Caco-2 (cell line): ENCODE measurements at regions not wholly inside any gene's neighbourhood (a gene's known extent, or its start where the extent isn't known, plus 50 kb on each side); places are given as distances from the start of the nearest gene placed in this dataset.

Experiments used
- BruUV-seq: library from RNA; stranded (reverse); fragments of 400-500 nt; replicated peaks from 2 replicates; lab custom pipeline; 2021; lab: Mats Ljungman, UMichigan
- CTCF ChIA-PET: fragments of 300-600 bp; sonication (Branson Sonifier 250); formaldehyde crosslinking; loops from one replicate; lab custom pipeline; 2022; ENCODE audit warnings: antibody characterized with exemption; lab: Charles Lee
- POLR2A ChIA-PET: fragments of 300-600 bp; sonication (Branson Sonifier 250); formaldehyde crosslinking; loops from one replicate; lab custom pipeline; 2022; ENCODE audit warnings: antibody characterized with exemption; lab: Charles Lee
- DNase-seq, 2 experiments: peaks; one replicate each; pipeline versions ENCODE4 v3.0.0 to v3.0.0-alpha.2; 2020 to 2022
- H3K27me3 ChIP-seq: replicated peaks from 2 replicates; pipeline ENCODE4 v1.6.0; 2011; ENCODE audit warnings: low read length; ENCODE audit not compliant: control insufficient read depth, insufficient read depth
- H3K36me3 ChIP-seq: 2 replicates; pipeline ENCODE4 v1.5.1; 2011; ENCODE audit warnings: low read length; ENCODE audit not compliant: control insufficient read depth, insufficient read depth
- H3K4me1 ChIP-seq: fragments of 250-450 bp; sonication (Bioruptor Pico); 2 replicates; pipeline ENCODE4 v1.5.1; 2020; ENCODE audit warnings: mild to moderate bottlenecking
- H3K4me3 ChIP-seq: 2 replicates; pipeline ENCODE4 v1.5.1; 2011; ENCODE audit warnings: low read depth, mild to moderate bottlenecking, control low read depth, low read length
- H3K9me3 ChIP-seq: fragments of 250-450 bp; sonication (Bioruptor Pico); 2 replicates; pipeline ENCODE4 v1.5.1; 2020; ENCODE audit warnings: mild to moderate bottlenecking, moderate library complexity
- H3K27ac Mint-ChIP-seq: one replicate; pipeline ENCODE4 v1.8.0; 2022; ENCODE audit warnings: mixed read lengths; ENCODE audit not compliant: unreplicated experiment
- H3K27me3 Mint-ChIP-seq: one replicate; pipeline ENCODE4 v1.8.0; 2022; ENCODE audit warnings: mixed read lengths; ENCODE audit not compliant: insufficient read depth, unreplicated experiment
- H3K36me3 Mint-ChIP-seq: one replicate; pipeline ENCODE4 v1.8.0; 2022; ENCODE audit warnings: mild to moderate bottlenecking, mixed read lengths; ENCODE audit not compliant: insufficient read depth, unreplicated experiment
- H3K4me1 Mint-ChIP-seq: one replicate; pipeline ENCODE4 v1.8.0; 2022; ENCODE audit warnings: low read depth, mixed read lengths; ENCODE audit not compliant: unreplicated experiment
- H3K4me3 Mint-ChIP-seq: one replicate; pipeline ENCODE4 v1.8.0; 2022; ENCODE audit warnings: mild to moderate bottlenecking, moderate library complexity, mixed read lengths; ENCODE audit not compliant: unreplicated experiment
- H3K9me3 Mint-ChIP-seq: one replicate; pipeline ENCODE4 v1.8.0; 2022; ENCODE audit warnings: mixed read lengths; ENCODE audit not compliant: unreplicated experiment
- intact Hi-C: fragments of 100-400 bp; cut with micrococcal nuclease; formaldehyde crosslinking; loops from one replicate; pipeline ENCODE4 v1.10.0; 2022; ENCODE audit not compliant: unreplicated experiment
- TF ChIP-seq, protein P1 (sequence below), 2 experiments: fragments of 200-600 bp in 1 of 2; IDR thresholded peaks; 1 replicate in 1 of 2; 2 replicates in 1 of 2; pipeline versions ENCODE4 v1.5.1 to v1.8.0; 2011 to 2022; ENCODE audit warnings: antibody characterized with exemption in 1 of 2, control low read depth in 1 of 2, inconsistent platforms in 1 of 2, low read depth in 1 of 2, low read length in 1 of 2, mild to moderate bottlenecking in 1 of 2, moderate library complexity in 1 of 2; ENCODE audit not compliant: insufficient read depth in 1 of 2, severe bottlenecking in 1 of 2, unreplicated experiment in 1 of 2

DNA sequence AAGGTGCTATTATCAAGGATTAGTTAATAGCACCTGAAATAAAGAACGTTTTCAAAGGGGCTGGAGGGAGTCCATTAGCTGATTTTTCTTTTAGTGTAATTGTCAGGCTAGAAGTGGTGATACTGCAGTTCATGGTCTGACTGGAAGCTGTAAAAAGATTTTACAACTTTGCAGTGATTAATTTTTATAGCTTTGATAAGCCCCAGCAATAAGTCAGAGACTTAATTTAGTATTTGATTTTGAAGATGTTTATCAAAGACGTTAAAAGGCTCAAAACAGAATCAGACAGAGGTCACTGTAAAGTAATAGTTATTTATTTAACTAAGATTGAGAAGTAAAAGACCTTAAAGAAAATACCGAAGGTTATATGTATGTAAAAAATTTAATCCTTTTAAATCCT lies 165.5 kb upstream of the FMN2 start:
- TF ChIP-seq, protein P1, sequence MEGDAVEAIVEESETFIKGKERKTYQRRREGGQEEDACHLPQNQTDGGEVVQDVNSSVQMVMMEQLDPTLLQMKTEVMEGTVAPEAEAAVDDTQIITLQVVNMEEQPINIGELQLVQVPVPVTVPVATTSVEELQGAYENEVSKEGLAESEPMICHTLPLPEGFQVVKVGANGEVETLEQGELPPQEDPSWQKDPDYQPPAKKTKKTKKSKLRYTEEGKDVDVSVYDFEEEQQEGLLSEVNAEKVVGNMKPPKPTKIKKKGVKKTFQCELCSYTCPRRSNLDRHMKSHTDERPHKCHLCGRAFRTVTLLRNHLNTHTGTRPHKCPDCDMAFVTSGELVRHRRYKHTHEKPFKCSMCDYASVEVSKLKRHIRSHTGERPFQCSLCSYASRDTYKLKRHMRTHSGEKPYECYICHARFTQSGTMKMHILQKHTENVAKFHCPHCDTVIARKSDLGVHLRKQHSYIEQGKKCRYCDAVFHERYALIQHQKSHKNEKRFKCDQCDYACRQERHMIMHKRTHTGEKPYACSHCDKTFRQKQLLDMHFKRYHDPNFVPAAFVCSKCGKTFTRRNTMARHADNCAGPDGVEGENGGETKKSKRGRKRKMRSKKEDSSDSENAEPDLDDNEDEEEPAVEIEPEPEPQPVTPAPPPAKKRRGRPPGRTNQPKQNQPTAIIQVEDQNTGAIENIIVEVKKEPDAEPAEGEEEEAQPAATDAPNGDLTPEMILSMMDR (IDR thresholded peaks at IDR 0.05; ENCODE audit: insufficient read depth in 1 of 2, low read depth in 1 of 2, low read length in 1 of 2, severe bottlenecking in 1 of 2, unreplicated experiment in 1 of 2) = no peak
- no peak for DNase-seq
- Mint-ChIP-seq H3K36me3 (no peaks in the 10 kb centered on the region), H3K4me3 (no peak overlapping the region), H3K27me3 (no peaks in the 10 kb centered on the region), H3K9me3 (no peaks in the 10 kb centered on the region), H3K4me1 (no peaks in the 10 kb centered on the region), H3K27ac (no peak overlapping the region)
- POLR2A ChIA-PET = no interaction called here
- H3K27me3 ChIP-seq = no peaks in the 10 kb centered on the region
- no peaks in the 10 kb centered on the region for H3K4me1 ChIP-seq
- no peak overlapping the region for H3K4me3 ChIP-seq
- no peaks in the 10 kb centered on the region; the same call in 1 of the 2 replicates for H3K9me3 ChIP-seq
- no peaks in the 10 kb centered on the region for H3K36me3 ChIP-seq
- CTCF ChIA-PET = no interaction called here
- no TSS peak for BruUV-seq
- intact Hi-C loops = no loop called here

DNA sequence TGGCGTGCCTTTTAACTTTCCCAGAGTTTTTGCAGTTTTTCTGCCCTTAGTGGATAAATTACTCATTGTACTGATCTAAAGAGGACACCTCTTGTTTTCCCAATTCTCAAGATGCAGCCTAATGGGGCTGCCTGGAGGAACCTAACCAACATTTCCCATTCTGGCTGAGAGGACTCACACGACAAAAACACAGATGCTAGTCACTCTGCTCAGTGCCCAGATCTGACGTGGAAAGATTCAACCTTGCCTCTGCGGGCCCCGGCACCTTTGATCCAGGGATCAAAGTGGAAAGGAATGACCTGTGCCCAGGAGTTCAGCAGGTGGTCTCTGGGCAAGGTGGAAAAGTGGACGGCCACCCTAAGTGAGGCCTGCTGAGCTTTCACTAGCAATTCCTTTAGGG lies 162.4 kb upstream of the FMN2 start:
- POLR2A ChIA-PET = no interaction called here
- H3K36me3 Mint-ChIP-seq = no peaks in the 10 kb centered on the region

DNA sequence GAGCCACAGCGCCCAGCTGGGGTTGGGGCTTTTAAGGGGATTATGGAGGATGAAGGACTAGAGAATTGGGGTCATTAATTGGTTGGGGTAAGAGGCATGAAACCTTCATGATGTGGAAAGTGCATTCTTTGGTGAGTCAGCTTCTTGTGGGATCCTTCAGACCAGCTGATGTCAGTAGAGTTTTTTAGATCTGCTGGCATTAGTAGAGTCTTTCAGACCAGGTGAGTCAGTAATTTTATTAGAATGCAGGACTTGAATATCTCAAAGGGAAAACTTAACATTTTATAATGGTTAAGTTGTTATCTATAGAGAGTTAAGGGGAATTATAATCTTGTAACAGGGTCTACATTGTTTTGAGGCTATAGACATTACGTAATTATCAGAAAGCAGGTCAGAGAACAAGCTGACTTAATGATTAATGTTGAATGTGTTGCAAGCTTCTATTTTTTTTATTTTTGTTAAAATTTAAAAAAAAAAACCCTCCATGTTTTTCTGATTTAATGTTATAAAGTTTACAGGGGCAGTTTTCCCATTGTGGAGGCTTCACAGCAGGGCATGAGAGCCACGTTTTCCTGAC lies 160.9 kb upstream of the FMN2 start:
- intact Hi-C loops = no loop called here
- H3K4me1 Mint-ChIP-seq = no peaks in the 10 kb centered on the region
- H3K27ac Mint-ChIP-seq = no peak overlapping the region
- no peaks in the 10 kb centered on the region for H3K9me3 Mint-ChIP-seq
- no peaks in the 10 kb centered on the region for H3K36me3 Mint-ChIP-seq
- no peak for DNase-seq
- Histone ChIP-seq H3K27me3 (no peaks in the 10 kb centered on the region), H3K4me3 (no peak overlapping the region), H3K36me3 (no peaks in the 10 kb centered on the region), H3K4me1 (no peaks in the 10 kb centered on the region), H3K9me3 (no peaks in the 10 kb centered on the region)
- TF ChIP-seq, protein P1 (IDR thresholded peaks at IDR 0.05; ENCODE audit: insufficient read depth in 1 of 2, low read depth in 1 of 2, low read length in 1 of 2, severe bottlenecking in 1 of 2, unreplicated experiment in 1 of 2) = no peak
- no peak overlapping the region for H3K4me3 Mint-ChIP-seq
- ChIA-PET POLR2A (no interaction called here), CTCF (no interaction called here)
- BruUV-seq = no TSS peak
- peaks cover 3% of the 10 kb centered on the region for H3K27me3 Mint-ChIP-seq

More for the DNA sequence above, 162.4 kb upstream of the FMN2 start:
- Histone ChIP-seq H3K9me3 (no peaks in the 10 kb centered on the region; the same call in 1 of the 2 replicates), H3K36me3 (no peaks in the 10 kb centered on the region), H3K27me3 (no peaks in the 10 kb centered on the region), H3K4me3 (no peak overlapping the region), H3K4me1 (no peaks in the 10 kb centered on the region)
- no TSS peak for BruUV-seq
- no peak overlapping the region for H3K4me3 Mint-ChIP-seq
- H3K9me3 Mint-ChIP-seq = no peaks in the 10 kb centered on the region
- TF ChIP-seq, protein P1 (IDR thresholded peaks at IDR 0.05; ENCODE audit: insufficient read depth in 1 of 2, low read depth in 1 of 2, low read length in 1 of 2, severe bottlenecking in 1 of 2, unreplicated experiment in 1 of 2) = no peak
- H3K27me3 Mint-ChIP-seq = peaks cover 3% of the 10 kb centered on the region
- H3K4me1 Mint-ChIP-seq = no peaks in the 10 kb centered on the region
- DNase-seq = no peak
- intact Hi-C loops = no loop called here
- CTCF ChIA-PET = no interaction called here
- no peak overlapping the region for H3K27ac Mint-ChIP-seq
